ENCODE measurements at regions not wholly inside any gene's neighbourhood (a gene's known extent, or its start where the extent isn't known, plus 50 kb on each side); places are given as distances from the start of the nearest gene placed in this dataset.

- TF ChIP-seq CTCF (conservative IDR thresholded peaks at IDR 0.05; ENCODE audit: low read length): no peak
- no peak for TF ChIP-seq EZH2phosphoT487 (IDR thresholded peaks at IDR 0.05; ENCODE audit: borderline replicate concordance, low read depth, low read length)
Observed at GRCh38 chr5:93956006-93956405, 214.6 kb upstream of the POU5F2 start.
